IMR-90 (cell line): ENCODE measurements at regions not wholly inside any gene's neighbourhood (a gene's known extent, or its start where the extent isn't known, plus 50 kb on each side); places are given as distances from the start of the nearest gene placed in this dataset.

ENCODE experiments used
- ATAC-seq: fragments of 200-7000 bp; cut with Tn5 transposase; 2 replicates; pipeline ENCODE4 v1.9.1; 2020; ENCODE audit warnings: low read depth, mild to moderate bottlenecking, moderate library complexity
- BruUV-seq: library from RNA; stranded (reverse); fragments of 400-500 nt; replicated peaks from 2 replicates; lab custom pipeline; 2021; lab: Mats Ljungman, UMichigan
- CTCF ChIA-PET: fragments of 300-600 bp; formaldehyde crosslinking; extraction: SDS; loops from one replicate; lab custom pipeline; 2021; ENCODE audit warnings: antibody characterized with exemption; lab: Yijun Ruan, JAX
- POLR2A ChIA-PET: fragments of 300-600 bp; sonication (Branson Sonifier 250); formaldehyde crosslinking; loops from one replicate; lab custom pipeline; 2022; ENCODE audit warnings: antibody characterized with exemption; ENCODE audit not compliant: unreplicated experiment; lab: Charles Lee
- DNase-seq: peaks from one replicate; pipeline ENCODE4 v3.0.0; 2013
- H2AFZ ChIP-seq: replicated peaks from 2 replicates; pipeline ENCODE3; 2013; ENCODE audit warnings: low read length, mild to moderate bottlenecking; ENCODE audit not compliant: poor library complexity
- H2AK5ac ChIP-seq: 2 replicates; pipeline ENCODE4 v1.6.1; 2013; ENCODE audit warnings: low read depth, low read length, inconsistent platforms
- H2AK9ac ChIP-seq: replicated peaks from 2 replicates; pipeline ENCODE3; 2013; ENCODE audit warnings: mild to moderate bottlenecking, low read depth, low read length, moderate library complexity; ENCODE audit not compliant: poor library complexity
- H2BK120ac ChIP-seq: 2 replicates; pipeline ENCODE4 v1.6.1; 2013; ENCODE audit warnings: low read depth, low read length, inconsistent platforms
- H2BK15ac ChIP-seq: 3 replicates; pipeline ENCODE4 v1.6.1; 2013; ENCODE audit warnings: low read depth, low read length, inconsistent platforms
- H2BK20ac ChIP-seq: 2 replicates; pipeline ENCODE4 v1.6.1; 2013; ENCODE audit warnings: low read depth, mild to moderate bottlenecking, inconsistent platforms, low read length, moderate library complexity
- H2BK5ac ChIP-seq: 2 replicates; pipeline ENCODE4 v1.6.1; 2013; ENCODE audit warnings: mild to moderate bottlenecking, low read depth, low read length, inconsistent platforms; ENCODE audit not compliant: poor library complexity, severe bottlenecking
- H3K14ac ChIP-seq: replicated peaks from 2 replicates; pipeline ENCODE4 v1.6.1; 2013; ENCODE audit warnings: low read depth, low read length, inconsistent platforms
- H3K18ac ChIP-seq: 2 replicates; pipeline ENCODE4 v1.6.1; 2013; ENCODE audit warnings: low read depth, low read length, control low read depth
- H3K23ac ChIP-seq: 2 replicates; pipeline ENCODE4 v1.6.1; 2013; ENCODE audit warnings: low read depth, low read length, inconsistent platforms
- H3K27ac ChIP-seq: 2 replicates; pipeline ENCODE4 v1.5.1; 2013; ENCODE audit warnings: mild to moderate bottlenecking, control low read depth, low read length; ENCODE audit not compliant: insufficient read depth
- H3K27me3 ChIP-seq: 2 replicates; pipeline ENCODE4 v1.6.1; 2013; ENCODE audit warnings: low read length; ENCODE audit not compliant: control insufficient read depth, insufficient read depth
- H3K36me3 ChIP-seq: 2 replicates; pipeline ENCODE4 v1.6.1; 2013; ENCODE audit warnings: low read length, mixed read lengths; ENCODE audit not compliant: control insufficient read depth, insufficient read depth
- H3K4ac ChIP-seq: 2 replicates; pipeline ENCODE4 v1.6.1; 2013; ENCODE audit warnings: low read depth, low read length, inconsistent platforms
- H3K4me1 ChIP-seq: 2 replicates; pipeline ENCODE4 v1.6.1; 2013; ENCODE audit warnings: low read length, mixed read lengths; ENCODE audit not compliant: control insufficient read depth, insufficient read depth
- H3K4me2 ChIP-seq: 2 replicates; pipeline ENCODE4 v1.6.1; 2013; ENCODE audit warnings: low read depth, mild to moderate bottlenecking, control low read depth, low read length, moderate library complexity
- H3K4me3 ChIP-seq: 2 replicates; pipeline ENCODE4 v1.5.1; 2013; ENCODE audit warnings: low read depth, mild to moderate bottlenecking, control low read depth, low read length, moderate library complexity; ENCODE audit not compliant: insufficient read depth
- H3K56ac ChIP-seq: 2 replicates; pipeline ENCODE4 v1.6.1; 2013; ENCODE audit warnings: low read length, inconsistent platforms; ENCODE audit not compliant: insufficient read depth; ENCODE audit errors: extremely low read depth
- H3K79me1 ChIP-seq, 2 experiments: 2 replicates each; pipeline ENCODE4 v1.6.1; 2013; ENCODE audit warnings: low read length in 2 of 2, inconsistent platforms in 1 of 2, low read depth in 1 of 2
- H3K9ac ChIP-seq: 2 replicates; pipeline ENCODE4 v1.6.1; 2013; ENCODE audit warnings: low read depth, low read length, control low read depth
- H3K9me1 ChIP-seq: 2 replicates; pipeline ENCODE4 v1.6.1; 2013; ENCODE audit warnings: low read length, inconsistent platforms; ENCODE audit not compliant: insufficient read depth
- H3K9me3 ChIP-seq: 2 replicates; pipeline ENCODE4 v1.6.1; 2013; ENCODE audit warnings: low read length; ENCODE audit not compliant: control insufficient read depth, insufficient read depth
- H4K20me1 ChIP-seq: 2 replicates; pipeline ENCODE4 v1.6.1; 2013; ENCODE audit warnings: low read length, inconsistent platforms; ENCODE audit not compliant: insufficient read depth
- H4K5ac ChIP-seq: 2 replicates; pipeline ENCODE4 v1.6.1; 2013; ENCODE audit warnings: mild to moderate bottlenecking, low read depth, low read length, control low read depth
- H4K8ac ChIP-seq, 2 experiments: 2 replicates each; pipeline ENCODE4 v1.6.1; 2013; ENCODE audit warnings: low read depth in 2 of 2, low read length in 2 of 2, control low read depth in 1 of 2, inconsistent platforms in 1 of 2
- H4K91ac ChIP-seq: 2 replicates; pipeline ENCODE4 v1.6.1; 2013; ENCODE audit warnings: low read depth, low read length, inconsistent platforms; ENCODE audit not compliant: insufficient read depth
- CEBPB ChIP-seq: IDR thresholded peaks from 2 replicates; pipeline ENCODE4 v1.6.1; 2012; ENCODE audit warnings: low read depth, low read length, improper control_type of control experiment
- CHD1 ChIP-seq: IDR thresholded peaks from 2 replicates; pipeline ENCODE4 v1.6.1; 2012; ENCODE audit warnings: low read depth, low read length, improper control_type of control experiment
- CTCF ChIP-seq: conservative IDR thresholded peaks from 2 replicates; pipeline ENCODE4 v1.5.1; 2012; ENCODE audit warnings: mild to moderate bottlenecking, low read depth, low read length, improper control_type of control experiment
- ELK1 ChIP-seq: fragments of 150-350 bp; IDR thresholded peaks from 2 replicates; pipeline ENCODE4 v1.6.1; 2016; ENCODE audit warnings: low read depth, mild to moderate bottlenecking, low read length, moderate library complexity, borderline replicate concordance
- MXI1 ChIP-seq: IDR thresholded peaks from 2 replicates; pipeline ENCODE4 v1.6.1; 2012; ENCODE audit warnings: low read depth, mild to moderate bottlenecking, low read length, moderate library complexity, borderline replicate concordance
- NFE2L2 ChIP-seq: fragments of 150-350 bp; IDR thresholded peaks from 2 replicates; pipeline ENCODE4 v1.6.1; 2016; ENCODE audit warnings: low read depth, mild to moderate bottlenecking, low read length
- RCOR1 ChIP-seq: IDR thresholded peaks from 2 replicates; pipeline ENCODE4 v1.6.1; 2012; ENCODE audit warnings: mild to moderate bottlenecking, low read length, improper control_type of control experiment; ENCODE audit not compliant: insufficient replicate concordance
- RFX5 ChIP-seq: IDR thresholded peaks from 2 replicates; pipeline ENCODE4 v1.8.0; 2012; ENCODE audit warnings: low read depth, mild to moderate bottlenecking, low read length, moderate library complexity
- WGBS, 2 experiments: methylation state at CpG; one replicate each; pipeline versions ENCODE4 v1.1.5 to v1.1.7; 2013; ENCODE audit warnings: missing lambda C conversion rate in 2 of 2; ENCODE audit not compliant: insufficient read length in 1 of 2; ENCODE audit errors: extremely low coverage in 2 of 2; 5-methylcytosine and 5-hydroxymethylcytosine counted together
- dilution Hi-C: fragments of 300-500 bp; cut with HindIII; formaldehyde crosslinking; loops from one replicate; pipeline ENCODE4 v1.14.3; 2018; ENCODE audit warnings: low sequenced_read_pairs; ENCODE audit not compliant: unreplicated experiment
- in situ Hi-C: fragments of 300-500 bp; cut with MboI; formaldehyde crosslinking; loops from 3 replicates; pipeline ENCODE4 v1.14.3; 2019; ENCODE audit warnings: low sequenced_read_pairs, inconsistent platforms, mixed read lengths
- intact Hi-C: fragments of 100-400 bp; cut with micrococcal nuclease; formaldehyde crosslinking; loops from 2 replicates; pipeline ENCODE4 v1.10.0; 2022

- Histone ChIP-seq H3K36me3 (no peaks in the 10 kb centered on the region), H2AK9ac (no peak overlapping the region), H3K79me1 (peaks cover 0 to 4% of the 10 kb centered on the region in 2 experiments; a peak in 1 of 4 replicates), H3K4me1 (peaks cover 15% of the 10 kb centered on the region), H3K18ac (peak overlapping the region; percentile 59; the same call in 1 of the 2 replicates), H4K20me1 (no peaks in the 10 kb centered on the region), H3K56ac (no peak overlapping the region), H2AFZ (peak overlapping the region; percentile 41), H3K9me1 (peaks cover 18% of the 10 kb centered on the region), H3K23ac (peak overlapping the region; percentile 23; the same call in 1 of the 2 replicates), H3K27ac (no peak overlapping the region), H3K9ac (no peak overlapping the region), H2BK15ac (peak overlapping the region; percentile 75; the same call in 2 of the 3 replicates), H3K27me3 (no peaks in the 10 kb centered on the region; the same call in 1 of the 2 replicates), H4K91ac (peak overlapping the region; percentile 63), H3K4ac (peak overlapping the region; percentile 84), H4K5ac (peak overlapping the region; percentile 1; the same call in 1 of the 2 replicates), H3K9me3 (no peaks in the 10 kb centered on the region), H3K14ac (peak overlapping the region; percentile 95), H2AK5ac (peak overlapping the region; percentile 98), H2BK120ac (peak overlapping the region; percentile 87), H4K8ac (peak overlapping the region in 1 of 2 experiments; percentile 59; a peak in 2 of 4 replicates), H3K4me2 (no peak overlapping the region), H2BK20ac (peak overlapping the region; percentile 89), H3K4me3 (no peak overlapping the region), H2BK5ac (peak overlapping the region; percentile 88)
- POLR2A ChIA-PET: no interaction called here
- WGBS, 2 experiments: no CpG with 5 or more reads among the region's 9 CpGs
- CTCF ChIA-PET: no interaction called here
- dilution Hi-C loops (no loop called here), in situ Hi-C loops (no loop called here), intact Hi-C loops (no loop called here)
- DNase-seq (no peak), ATAC-seq (no peak)
- no peak for TF ChIP-seq CEBPB
- TF ChIP-seq MXI1: no peak
- TF ChIP-seq CTCF: no peak
- TF ChIP-seq RFX5: no peak
- TF ChIP-seq NFE2L2: no peak
- no peak for TF ChIP-seq CHD1
- TF ChIP-seq ELK1: no peak
- no peak for TF ChIP-seq RCOR1
- no TSS peak for BruUV-seq
Observed at GRCh38 chr17:83204230-83204725, 124.9 kb downstream of the METRNL start.
